Transverse colon (tissue), 4 donors: ENCODE measurements at regions not wholly inside any gene's neighbourhood (a gene's known extent, or its start where the extent isn't known, plus 50 kb on each side); places are given as distances from the start of the nearest gene placed in this dataset.

Source experiments
- DNase-seq: peaks from one replicate; pipeline ENCODE4 v3.0.0-alpha.2; 2019
- H3K27ac ChIP-seq, 4 donors: fragments of 200-600 bp; sonication (generic); 2 replicates each; pipeline ENCODE4 v1.5.1; 2016 to 2018; ENCODE audit warnings: inconsistent platforms in 4 of 4
- H3K27me3 ChIP-seq: fragments of 200-600 bp; sonication (generic); 2 replicates; pipeline ENCODE4 v1.5.1; 2017; ENCODE audit warnings: inconsistent platforms
- H3K36me3 ChIP-seq, 4 donors: fragments of 200-600 bp; sonication (generic); 2 replicates each; pipeline ENCODE4 v1.5.1; 2017 to 2019; ENCODE audit warnings: inconsistent platforms in 4 of 4
- H3K4me1 ChIP-seq, 4 donors: fragments of 200-600 bp; sonication (generic); 2 replicates each; pipeline ENCODE4 v1.5.1; 2017 to 2020; ENCODE audit warnings: inconsistent platforms in 4 of 4
- H3K4me3 ChIP-seq, 4 donors: fragments of 200-600 bp; sonication (generic); 1 replicate in 1 of 4; 2 replicates in 3 of 4; pipeline versions ENCODE4 v1.5.1 to v1.6.1; 2017 to 2019; ENCODE audit warnings: inconsistent platforms in 4 of 4
- H3K9me3 ChIP-seq, 2 donors: fragments of 200-600 bp; sonication (generic); 2 replicates each; pipeline ENCODE4 v1.5.1; 2017 to 2019; ENCODE audit warnings: inconsistent platforms in 2 of 2
- CTCF ChIP-seq, 5 experiments: fragments of 200-600 bp in 3 of 5; fragments of 450-650 bp in 2 of 5; sonication (generic) in 3 of 5; IDR thresholded peaks; 1 replicate in 2 of 5; 2 replicates in 3 of 5; pipeline ENCODE4 v1.5.1; 2016 to 2017; ENCODE audit warnings: antibody characterized with exemption in 5 of 5, inconsistent platforms in 3 of 5, mild to moderate bottlenecking in 2 of 5, moderate library complexity in 1 of 5
- EP300 ChIP-seq: sonication (generic); formaldehyde crosslinking; IDR thresholded peaks from one replicate; pipeline ENCODE4 v1.6.1; 2017; ENCODE audit warnings: antibody characterized with exemption, low read depth
- POLR2A ChIP-seq: fragments of 450-650 bp; IDR thresholded peaks from one replicate; pipeline ENCODE4 v1.6.1; 2016; ENCODE audit warnings: antibody characterized with exemption, mild to moderate bottlenecking, moderate library complexity
- POLR2AphosphoS5 ChIP-seq, 3 donors: sonication (generic); formaldehyde crosslinking; IDR thresholded peaks; one replicate each; pipeline ENCODE4 v1.6.1; 2016; ENCODE audit warnings: antibody characterized with exemption in 3 of 3
- WGBS, 2 donors: methylation state at CpG; one replicate each; pipeline ENCODE4 v1.1.5; 2018; ENCODE audit warnings: low coverage in 1 of 2; 5-methylcytosine and 5-hydroxymethylcytosine counted together
- in situ Hi-C, 4 donors: fragments of 200-750 bp; cut with MboI; loops; one replicate each; pipeline versions ENCODE4 v1.15.0 to v1.15.1; 2017; ENCODE audit warnings: low sequenced_read_pairs in 3 of 4, low pct_ligation_motif_present in 1 of 4, low pct_unique_long_range_greater_than_20kb in 1 of 4
- intact Hi-C: fragments of 100-400 bp; cut with DNase I; formaldehyde crosslinking; loops from one replicate; pipeline ENCODE4 v1.15.1; 2023; ENCODE audit warnings: low total_unique reads

GRCh38 chr10:28246023-28246422 lies 56.8 kb downstream of the MPP7 start:
- in situ Hi-C loops, result loop anchor here in 1 of 4 donors (25.0 kb wide), 1 partner anchor 809 kb away; no protein-coding TSS in a partner anchor

GRCh38 chr10:28243923-28244322 lies 58.9 kb downstream of the MPP7 start:
- 60 to 65% methylated on average over 1 of the region's 1 CpG for WGBS, 2 donors
- H3K4me3 ChIP-seq, result no peak overlapping the region

More at GRCh38 chr10:28246023-28246422, 56.8 kb downstream of the MPP7 start:
- Histone ChIP-seq H3K27ac (no peak overlapping the region), H3K4me1 (peaks cover 0 to 5% (median 2%) of the 10 kb centered on the region in 4 donors), H3K9me3 (no peaks in the 10 kb centered on the region), H3K4me3 (no peak overlapping the region), H3K36me3 (no peaks in the 10 kb centered on the region), H3K27me3 (no peaks in the 10 kb centered on the region)
- no peak for DNase-seq
- no peak for TF ChIP-seq POLR2A
- no peak for TF ChIP-seq EP300
- no peak for TF ChIP-seq POLR2AphosphoS5 (IDR thresholded peaks at IDR 0.05)
- TF ChIP-seq CTCF (IDR thresholded peaks at IDR 0.05), result no peak
- intact Hi-C loops, result no loop called here

GRCh38 chr10:28242555-28243204 lies 60.2 kb downstream of the MPP7 start:
- intact Hi-C loops, result loop anchor here (5.0 kb wide), 1 partner anchor 80 kb away; no protein-coding TSS in a partner anchor
- H3K36me3 ChIP-seq, result no peaks in the 10 kb centered on the region
- 45 to 67% methylated on average over 1 of the region's 1 CpG for WGBS, 2 donors
- H3K9me3 ChIP-seq, result no peaks in the 10 kb centered on the region
- H3K27me3 ChIP-seq, result no peaks in the 10 kb centered on the region
- in situ Hi-C loops, result loop anchor here in 1 of 4 donors (25.0 kb wide), 1 partner anchor 805 kb away; no protein-coding TSS in a partner anchor
- H3K4me1 ChIP-seq, result peaks cover 0 to 5% (median 1%) of the 10 kb centered on the region in 4 donors
- no peak for TF ChIP-seq POLR2A
- no peak for TF ChIP-seq EP300
- no peak for TF ChIP-seq CTCF (IDR thresholded peaks at IDR 0.05)
- TF ChIP-seq POLR2AphosphoS5 (IDR thresholded peaks at IDR 0.05), result no peak
- H3K27ac ChIP-seq, result no peak overlapping the region
- no peak for DNase-seq
- no peak overlapping the region for H3K4me3 ChIP-seq

More at GRCh38 chr10:28243923-28244322, 58.9 kb downstream of the MPP7 start:
- no peak for DNase-seq
- intact Hi-C loops, result loop anchor here (5.0 kb wide), 1 partner anchor 82 kb away; no protein-coding TSS in a partner anchor
- TF ChIP-seq POLR2A (no peak), CTCF (IDR thresholded peaks at IDR 0.05) (no peak), POLR2AphosphoS5 (IDR thresholded peaks at IDR 0.05) (no peak), EP300 (no peak)
- no peak overlapping the region for H3K27ac ChIP-seq
- H3K27me3 ChIP-seq, result no peaks in the 10 kb centered on the region
- no peaks in the 10 kb centered on the region for H3K9me3 ChIP-seq
- H3K4me1 ChIP-seq, result peaks cover 0 to 5% (median 1%) of the 10 kb centered on the region in 4 donors
- in situ Hi-C loops, result loop anchor here in 1 of 4 donors (25.0 kb wide), 1 partner anchor 807 kb away; no protein-coding TSS in a partner anchor
- no peaks in the 10 kb centered on the region for H3K36me3 ChIP-seq

GRCh38 chr10:28241741-28242399 lies 61.0 kb downstream of the MPP7 start:
- in situ Hi-C loops, result loop anchor here in 1 of 4 donors (25.0 kb wide), 1 partner anchor 805 kb away; no protein-coding TSS in a partner anchor
- Histone ChIP-seq H3K4me1 (peaks cover 0 to 5% (median 1%) of the 10 kb centered on the region in 4 donors), H3K27ac (no peak overlapping the region), H3K27me3 (no peaks in the 10 kb centered on the region), H3K36me3 (peaks cover 0 to under 1% (median 0%) of the 10 kb centered on the region in 4 donors), H3K4me3 (no peak overlapping the region), H3K9me3 (no peaks in the 10 kb centered on the region)
- peak; percentile 17 for DNase-seq
- intact Hi-C loops, result loop anchor here (5.0 kb wide), 1 partner anchor 80 kb away; no protein-coding TSS in a partner anchor
- 7 to 12% methylated on average over 3 of the region's 3 CpGs for WGBS, 2 donors
- TF ChIP-seq POLR2A (no peak), EP300 (no peak), CTCF (IDR thresholded peaks at IDR 0.05) (peak; percentile 85 to 97 (median 90))
